ENCODE measurements at regions not wholly inside any gene's neighbourhood (a gene's known extent, or its start where the extent isn't known, plus 50 kb on each side); places are given as distances from the start of the nearest gene placed in this dataset.

DNA sequence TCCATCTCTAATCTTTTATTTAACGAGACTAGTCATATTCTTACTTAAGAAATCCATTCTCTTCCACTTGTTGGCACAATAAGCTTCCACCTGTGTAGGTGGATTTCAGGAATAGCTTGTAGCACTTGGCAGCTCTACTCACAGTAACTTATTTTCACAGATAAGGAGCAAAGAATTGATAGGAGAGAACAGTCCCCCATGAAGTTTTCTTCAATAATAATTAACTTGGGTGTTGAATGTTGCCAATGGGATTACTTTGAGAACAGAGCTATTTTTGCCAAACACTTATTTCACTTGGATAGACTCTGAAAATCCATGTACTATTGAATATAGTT, 1388.6 kb upstream of the PIK3C3 start:
- H3K36me3 ChIP-seq (ENCODE audit: low read depth, missing control alignments) = no peaks in the 10 kb centered on the region

DNA sequence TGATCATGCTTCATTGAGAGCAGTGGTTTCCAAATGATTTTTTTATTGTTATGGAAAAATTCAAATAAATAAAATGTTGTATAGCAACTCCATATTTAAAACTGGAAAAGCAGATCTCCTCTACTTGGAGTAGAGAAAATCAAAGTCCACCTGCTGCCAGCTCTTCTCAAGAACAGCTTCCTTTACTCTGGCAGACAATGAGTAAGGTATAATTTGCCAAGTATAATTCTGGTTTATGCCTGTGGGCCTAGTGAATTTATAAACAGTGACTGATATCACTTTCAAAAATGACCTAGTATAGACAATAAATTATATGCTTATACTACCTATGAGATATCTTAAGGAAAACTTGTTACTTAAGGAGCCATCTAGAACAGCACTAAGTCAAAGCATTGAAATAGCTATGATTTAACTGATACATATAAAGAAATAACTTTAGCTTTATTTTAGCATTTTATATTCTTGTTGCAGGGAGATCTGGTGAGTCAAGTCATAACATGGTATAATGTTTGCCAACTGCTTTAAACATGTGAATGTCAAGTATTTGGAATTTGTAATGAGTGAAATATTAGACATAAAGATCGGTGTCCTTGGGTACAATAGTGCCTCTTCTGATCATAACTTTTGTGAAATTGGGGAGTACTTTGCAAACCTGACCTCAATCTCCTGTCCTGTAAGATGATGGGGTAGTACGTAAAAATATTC, 1389.1 kb upstream of the PIK3C3 start:
- no peak for DNase-seq
- H3K36me3 ChIP-seq (ENCODE audit: low read depth, missing control alignments) = no peaks in the 10 kb centered on the region
- 30 to 88% methylated on average over 2 of the region's 2 CpGs for WGBS, 2 donors

More for the DNA sequence above, 1388.6 kb upstream of the PIK3C3 start:
- DNase-seq = no peak
- H3K9me3 ChIP-seq = no peaks in the 10 kb centered on the region
- no peaks in the 10 kb centered on the region for H3K4me1 ChIP-seq
- no peak overlapping the region for H3K4me3 ChIP-seq
- no peak overlapping the region for H3K27ac ChIP-seq
- 76 to 85% methylated on average over 1 of the region's 1 CpG for WGBS, 2 donors
- TF ChIP-seq POLR2A (IDR thresholded peaks at IDR 0.05) = no peak
- TF ChIP-seq, protein P1, sequence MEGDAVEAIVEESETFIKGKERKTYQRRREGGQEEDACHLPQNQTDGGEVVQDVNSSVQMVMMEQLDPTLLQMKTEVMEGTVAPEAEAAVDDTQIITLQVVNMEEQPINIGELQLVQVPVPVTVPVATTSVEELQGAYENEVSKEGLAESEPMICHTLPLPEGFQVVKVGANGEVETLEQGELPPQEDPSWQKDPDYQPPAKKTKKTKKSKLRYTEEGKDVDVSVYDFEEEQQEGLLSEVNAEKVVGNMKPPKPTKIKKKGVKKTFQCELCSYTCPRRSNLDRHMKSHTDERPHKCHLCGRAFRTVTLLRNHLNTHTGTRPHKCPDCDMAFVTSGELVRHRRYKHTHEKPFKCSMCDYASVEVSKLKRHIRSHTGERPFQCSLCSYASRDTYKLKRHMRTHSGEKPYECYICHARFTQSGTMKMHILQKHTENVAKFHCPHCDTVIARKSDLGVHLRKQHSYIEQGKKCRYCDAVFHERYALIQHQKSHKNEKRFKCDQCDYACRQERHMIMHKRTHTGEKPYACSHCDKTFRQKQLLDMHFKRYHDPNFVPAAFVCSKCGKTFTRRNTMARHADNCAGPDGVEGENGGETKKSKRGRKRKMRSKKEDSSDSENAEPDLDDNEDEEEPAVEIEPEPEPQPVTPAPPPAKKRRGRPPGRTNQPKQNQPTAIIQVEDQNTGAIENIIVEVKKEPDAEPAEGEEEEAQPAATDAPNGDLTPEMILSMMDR (IDR thresholded peaks at IDR 0.05) = no peak
- intact Hi-C loops (cut with DNase I; ENCODE audit: low total_unique reads) = no loop called here
- no peaks in the 10 kb centered on the region for H3K27me3 ChIP-seq

DNA sequence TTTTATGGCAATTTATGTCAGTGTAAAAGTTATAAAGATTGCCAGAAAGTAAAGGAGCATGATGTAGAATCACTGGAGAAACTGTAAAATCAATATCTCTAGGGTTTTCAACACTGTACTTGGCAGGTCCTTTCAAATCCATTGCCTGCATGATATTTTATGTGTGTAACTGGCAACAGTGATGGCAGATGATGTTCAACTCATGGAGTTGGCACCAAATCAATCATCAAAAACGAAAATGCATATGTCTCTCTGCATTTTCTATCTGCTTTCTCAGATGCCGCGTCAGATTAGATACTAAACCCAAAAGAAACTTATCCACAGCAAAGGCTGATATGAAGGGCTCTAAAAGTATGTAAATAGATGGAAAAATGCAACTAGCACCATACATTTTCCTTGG, 1395.5 kb upstream of the PIK3C3 start:
- Histone ChIP-seq H3K36me3 (ENCODE audit: low read depth, missing control alignments) (no peaks in the 10 kb centered on the region), H3K27ac (no peak overlapping the region), H3K9me3 (no peaks in the 10 kb centered on the region), H3K27me3 (no peaks in the 10 kb centered on the region), H3K4me1 (no peaks in the 10 kb centered on the region), H3K4me3 (no peak overlapping the region)
- intact Hi-C loops (cut with DNase I; ENCODE audit: low total_unique reads) = no loop called here
- no peak for DNase-seq
- TF ChIP-seq POLR2A (IDR thresholded peaks at IDR 0.05) = no peak
- TF ChIP-seq, protein P1 (IDR thresholded peaks at IDR 0.05) = no peak
- 86 to 90% methylated on average over 3 of the region's 3 CpGs for WGBS, 2 donors

More for the DNA sequence above, 1389.1 kb upstream of the PIK3C3 start:
- Histone ChIP-seq H3K4me3 (no peak overlapping the region), H3K27me3 (no peaks in the 10 kb centered on the region), H3K27ac (no peak overlapping the region), H3K4me1 (no peaks in the 10 kb centered on the region), H3K9me3 (no peaks in the 10 kb centered on the region)
- intact Hi-C loops (cut with DNase I; ENCODE audit: low total_unique reads) = no loop called here
- TF ChIP-seq, protein P1 (IDR thresholded peaks at IDR 0.05) = no peak
- no peak for TF ChIP-seq POLR2A (IDR thresholded peaks at IDR 0.05)

DNA sequence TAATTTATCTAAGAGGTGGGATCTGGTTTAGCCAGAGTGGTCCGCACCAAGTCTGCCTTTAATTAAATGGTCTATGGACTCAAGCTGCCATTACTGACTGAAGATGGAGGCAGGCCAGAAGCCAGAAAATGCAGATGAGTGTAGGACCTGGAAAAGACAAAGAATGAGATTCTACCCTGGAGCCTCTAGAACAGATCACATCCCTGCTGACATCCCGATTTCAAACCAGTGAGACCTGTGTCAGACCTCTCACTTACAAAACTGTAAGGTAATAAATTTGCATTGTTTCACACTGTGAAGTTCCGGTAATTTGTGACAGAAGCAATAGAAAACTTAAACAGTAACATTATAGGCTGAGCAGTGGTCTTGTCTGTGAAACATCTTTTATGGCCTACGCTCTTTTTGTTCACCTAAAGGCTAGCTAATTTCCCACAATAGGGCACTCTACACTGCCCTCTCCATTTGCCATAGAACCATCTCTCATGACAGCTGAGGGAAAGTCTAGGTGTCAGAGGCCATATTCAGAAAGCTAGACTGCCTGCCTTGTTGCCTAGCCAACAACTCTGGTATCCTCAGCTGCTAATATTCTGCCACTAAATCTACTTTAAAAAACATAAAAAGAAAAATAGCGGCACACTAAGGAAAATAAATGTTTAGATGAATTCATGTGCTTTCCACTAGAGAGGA, 1396.2 kb upstream of the PIK3C3 start:
- no peaks in the 10 kb centered on the region for H3K36me3 ChIP-seq (ENCODE audit: low read depth, missing control alignments)
- DNase-seq = no peak
- intact Hi-C loops (cut with DNase I; ENCODE audit: low total_unique reads) = no loop called here
- H3K4me3 ChIP-seq = no peak overlapping the region
- no peaks in the 10 kb centered on the region for H3K9me3 ChIP-seq
- H3K27me3 ChIP-seq = no peaks in the 10 kb centered on the region
- H3K27ac ChIP-seq = no peak overlapping the region
- WGBS, 2 donors = 85 to 87% methylated on average over 5 of the region's 5 CpGs
- TF ChIP-seq, protein P1 (IDR thresholded peaks at IDR 0.05) = no peak
- TF ChIP-seq POLR2A (IDR thresholded peaks at IDR 0.05) = no peak
- H3K4me1 ChIP-seq = no peaks in the 10 kb centered on the region

DNA sequence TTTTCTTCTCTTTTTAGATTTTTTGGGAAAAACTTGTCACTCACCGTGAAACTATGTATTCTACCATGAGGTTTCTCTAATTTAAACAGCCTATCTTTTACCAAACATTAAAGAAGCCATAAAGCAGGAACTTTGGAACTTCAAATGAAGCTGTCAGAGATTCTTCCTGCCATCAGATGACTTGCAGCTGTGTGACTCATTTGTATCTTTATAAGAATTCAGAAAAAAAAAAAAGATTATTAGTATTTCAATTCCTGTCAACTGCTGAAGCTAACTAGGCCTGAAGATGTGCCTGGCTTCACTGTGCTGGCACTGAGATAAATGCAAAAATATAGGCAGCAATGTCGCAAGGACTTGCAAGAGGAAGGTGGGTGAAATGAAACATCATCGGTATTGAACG, 1399.1 kb upstream of the PIK3C3 start:
- H3K27ac ChIP-seq = no peak overlapping the region
- 84 to 88% methylated on average over 4 of the region's 4 CpGs for WGBS, 2 donors
- intact Hi-C loops (cut with DNase I; ENCODE audit: low total_unique reads) = no loop called here
- no peak for DNase-seq
- no peaks in the 10 kb centered on the region for H3K27me3 ChIP-seq
- H3K4me1 ChIP-seq = no peaks in the 10 kb centered on the region
- no peaks in the 10 kb centered on the region for H3K36me3 ChIP-seq (ENCODE audit: low read depth, missing control alignments)
- no peaks in the 10 kb centered on the region for H3K9me3 ChIP-seq
- H3K4me3 ChIP-seq = no peak overlapping the region
- TF ChIP-seq POLR2A (IDR thresholded peaks at IDR 0.05) = no peak
- TF ChIP-seq, protein P1 (IDR thresholded peaks at IDR 0.05) = no peak

Data from testis (tissue), 2 donors.